Upper lobe of left lung (tissue), 6 donors: ENCODE measurements at regions not wholly inside any gene's neighbourhood (a gene's known extent, or its start where the extent isn't known, plus 50 kb on each side); places are given as distances from the start of the nearest gene placed in this dataset.

Experiments used
- ATAC-seq, 2 donors: fragments of 200-7000 bp; cut with Tn5 transposase; one replicate each; pipeline ENCODE4 v1.9.1; 2022; ENCODE audit warnings: mild to moderate bottlenecking in 2 of 2, moderate library complexity in 2 of 2; ENCODE audit not compliant: low FRiP score in 2 of 2
- DNase-seq, 2 donors: peaks; one replicate each; pipeline ENCODE4 v3.0.0-alpha.2; 2019 to 2020
- H3K27ac ChIP-seq, 4 donors: fragments of 200-600 bp; sonication (generic); one replicate each; pipeline ENCODE4 v1.5.1; 2016 to 2019
- H3K27me3 ChIP-seq, 4 donors: fragments of 200-600 bp; sonication (generic); one replicate each; pipeline ENCODE4 v1.5.1; 2017 to 2019
- H3K36me3 ChIP-seq, 4 donors: fragments of 200-600 bp; sonication (generic); one replicate each; pipeline ENCODE4 v1.5.1; 2016 to 2019
- H3K4me1 ChIP-seq, 4 donors: fragments of 200-600 bp; sonication (generic); one replicate each; pipeline ENCODE4 v1.5.1; 2018 to 2019
- H3K4me3 ChIP-seq, 4 donors: fragments of 200-600 bp; sonication (generic); one replicate each; pipeline ENCODE4 v1.5.1; 2017 to 2019; ENCODE audit warnings: mild to moderate bottlenecking in 2 of 4, moderate library complexity in 1 of 4
- H3K9me3 ChIP-seq, 4 donors: fragments of 200-600 bp; sonication (generic); one replicate each; pipeline ENCODE4 v1.5.1; 2018 to 2019
- CTCF ChIP-seq, 6 experiments: fragments of 450-650 bp in 4 of 6; fragments of 200-600 bp in 2 of 6; sonication (generic) in 2 of 6; IDR thresholded peaks; one replicate each; pipeline ENCODE4 v1.5.1; 2016 to 2019; ENCODE audit warnings: antibody characterized with exemption in 6 of 6
- EP300 ChIP-seq, 4 donors: sonication (generic); formaldehyde crosslinking; IDR thresholded peaks; one replicate each; pipeline ENCODE4 v1.5.1; 2017; ENCODE audit warnings: antibody characterized with exemption in 4 of 4, control low read depth in 2 of 4
- POLR2A ChIP-seq, 4 donors: fragments of 450-650 bp; IDR thresholded peaks; one replicate each; pipeline ENCODE4 v1.5.1; 2016 to 2017; ENCODE audit warnings: antibody characterized with exemption in 4 of 4, mild to moderate bottlenecking in 2 of 4
- POLR2AphosphoS5 ChIP-seq, 2 donors: sonication (generic); formaldehyde crosslinking; IDR thresholded peaks; one replicate each; pipeline ENCODE4 v1.5.1; 2017; ENCODE audit warnings: antibody characterized with exemption in 2 of 2
- WGBS, 2 donors: methylation state at CpG; one replicate each; pipeline ENCODE4 v1.1.5; 2017 to 2018; 5-methylcytosine and 5-hydroxymethylcytosine counted together
- donor health status: DM: no; HTN: no; CAD: no; lungs with moderate emphysema.
- donor health status: DM: no; HTN: yes; CAD: no; lungs with severe emphysema.

GRCh38 chr10:56856569-56856968 is 495.5 kb upstream of the ZWINT start:
- Histone ChIP-seq H3K4me3 (no peak overlapping the region), H3K9me3 (no peaks in the 10 kb centered on the region), H3K36me3 (no peaks in the 10 kb centered on the region), H3K4me1 (no peaks in the 10 kb centered on the region), H3K27me3 (no peaks in the 10 kb centered on the region), H3K27ac (no peak overlapping the region)
- TF ChIP-seq CTCF (IDR thresholded peaks at IDR 0.05) (no peak), POLR2A (IDR thresholded peaks at IDR 0.05) (no peak), EP300 (IDR thresholded peaks at IDR 0.05) (no peak)
- WGBS, 2 donors: 69 to 84% methylated on average over 2 of the region's 2 CpGs
- ATAC-seq (no peak), DNase-seq (no peak)

GRCh38 chr10:56844978-56845529 is 484.0 kb upstream of the ZWINT start:
- Histone ChIP-seq H3K36me3 (no peaks in the 10 kb centered on the region), H3K4me1 (no peaks in the 10 kb centered on the region), H3K27ac (no peak overlapping the region), H3K27me3 (no peaks in the 10 kb centered on the region), H3K9me3 (no peaks in the 10 kb centered on the region), H3K4me3 (no peak overlapping the region)
- TF ChIP-seq CTCF (IDR thresholded peaks at IDR 0.05): no peak
- TF ChIP-seq EP300 (IDR thresholded peaks at IDR 0.05): no peak
- no peak for TF ChIP-seq POLR2AphosphoS5 (IDR thresholded peaks at IDR 0.05)
- no peak for TF ChIP-seq POLR2A (IDR thresholded peaks at IDR 0.05)
- ATAC-seq (peak in 1 of 2 donors; percentile 35), DNase-seq (peak in 1 of 2 donors; percentile 29)
- 58 to 62% methylated on average over 6 of the region's 6 CpGs for WGBS, 2 donors

GRCh38 chr10:56836659-56837058 is 475.6 kb upstream of the ZWINT start:
- no peak for ATAC-seq
- Histone ChIP-seq H3K9me3 (no peaks in the 10 kb centered on the region), H3K4me1 (no peaks in the 10 kb centered on the region), H3K36me3 (no peaks in the 10 kb centered on the region), H3K27ac (no peak overlapping the region), H3K4me3 (no peak overlapping the region), H3K27me3 (no peaks in the 10 kb centered on the region)
- no peak for DNase-seq
- TF ChIP-seq POLR2A (IDR thresholded peaks at IDR 0.05) (no peak), POLR2AphosphoS5 (IDR thresholded peaks at IDR 0.05) (no peak), EP300 (IDR thresholded peaks at IDR 0.05) (no peak), CTCF (IDR thresholded peaks at IDR 0.05) (no peak)

GRCh38 chr10:56831681-56832080 is 470.6 kb upstream of the ZWINT start:
- no peak for ATAC-seq
- 52 to 73% methylated on average over 3 of the region's 3 CpGs for WGBS, 2 donors
- H3K27me3 ChIP-seq: no peaks in the 10 kb centered on the region
- H3K36me3 ChIP-seq: no peaks in the 10 kb centered on the region
- H3K4me1 ChIP-seq: no peaks in the 10 kb centered on the region
- no peak for DNase-seq
- H3K27ac ChIP-seq: no peak overlapping the region
- no peak overlapping the region for H3K4me3 ChIP-seq
- TF ChIP-seq POLR2AphosphoS5 (IDR thresholded peaks at IDR 0.05) (no peak), EP300 (IDR thresholded peaks at IDR 0.05) (no peak), CTCF (IDR thresholded peaks at IDR 0.05) (no peak), POLR2A (IDR thresholded peaks at IDR 0.05) (no peak)
- no peaks in the 10 kb centered on the region for H3K9me3 ChIP-seq

- WGBS, 2 donors: 53 to 64% methylated on average over 1 of the region's 1 CpG
- ATAC-seq: no peak
- no peaks in the 10 kb centered on the region for H3K4me1 ChIP-seq
These were observed 462.8 kb upstream of the ZWINT start for GRCh38 chr10:56823849-56824248.

More at GRCh38 chr10:56823849-56824248, 462.8 kb upstream of the ZWINT start:
- Histone ChIP-seq H3K4me3 (no peak overlapping the region), H3K9me3 (peaks cover 0 to 5% (median 1%) of the 10 kb centered on the region in 4 donors), H3K27ac (no peak overlapping the region), H3K27me3 (no peaks in the 10 kb centered on the region), H3K36me3 (no peaks in the 10 kb centered on the region)
- DNase-seq: no peak
- TF ChIP-seq CTCF (IDR thresholded peaks at IDR 0.05) (peak in 1 of 6 experiments; percentile 11), EP300 (IDR thresholded peaks at IDR 0.05) (no peak), POLR2AphosphoS5 (IDR thresholded peaks at IDR 0.05) (no peak)
